B cell (primary cell): ENCODE measurements at regions not wholly inside any gene's neighbourhood (a gene's known extent, or its start where the extent isn't known, plus 50 kb on each side); places are given as distances from the start of the nearest gene placed in this dataset.

Source experiments
- EZH2 ChIP-seq: IDR thresholded peaks from 2 replicates; pipeline ENCODE4 v1.6.1; 2012; ENCODE audit warnings: borderline replicate concordance, low read depth, mild to moderate bottlenecking, moderate library complexity, low read length; ENCODE audit not compliant: insufficient read depth, poor library complexity, severe bottlenecking
- TF ChIP-seq, protein P1 (sequence below): fragments of 200-600 bp; IDR thresholded peaks from one replicate; pipeline ENCODE4 v1.8.0; 2022; ENCODE audit warnings: antibody characterized with exemption, mild to moderate bottlenecking

DNA sequence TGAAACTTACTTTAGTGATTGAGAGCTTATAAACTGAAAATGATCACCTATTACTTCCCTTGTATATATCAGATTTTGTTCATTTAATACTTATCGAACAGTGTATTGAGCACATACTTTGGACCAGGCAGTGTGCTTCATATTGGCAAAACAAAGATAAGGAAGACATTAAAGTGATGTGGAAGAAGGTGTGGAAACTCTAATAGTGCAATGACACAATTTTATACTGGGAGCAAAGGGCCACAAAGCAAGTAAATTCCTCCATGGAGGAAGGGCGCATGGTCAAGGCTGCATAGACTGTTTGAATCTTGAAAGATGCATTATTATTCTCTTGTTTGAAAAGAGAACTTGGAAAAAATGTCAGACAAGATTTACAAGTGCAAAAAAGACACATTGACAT, 936.5 kb upstream of the DDX18 start:
- TF ChIP-seq, protein P1, sequence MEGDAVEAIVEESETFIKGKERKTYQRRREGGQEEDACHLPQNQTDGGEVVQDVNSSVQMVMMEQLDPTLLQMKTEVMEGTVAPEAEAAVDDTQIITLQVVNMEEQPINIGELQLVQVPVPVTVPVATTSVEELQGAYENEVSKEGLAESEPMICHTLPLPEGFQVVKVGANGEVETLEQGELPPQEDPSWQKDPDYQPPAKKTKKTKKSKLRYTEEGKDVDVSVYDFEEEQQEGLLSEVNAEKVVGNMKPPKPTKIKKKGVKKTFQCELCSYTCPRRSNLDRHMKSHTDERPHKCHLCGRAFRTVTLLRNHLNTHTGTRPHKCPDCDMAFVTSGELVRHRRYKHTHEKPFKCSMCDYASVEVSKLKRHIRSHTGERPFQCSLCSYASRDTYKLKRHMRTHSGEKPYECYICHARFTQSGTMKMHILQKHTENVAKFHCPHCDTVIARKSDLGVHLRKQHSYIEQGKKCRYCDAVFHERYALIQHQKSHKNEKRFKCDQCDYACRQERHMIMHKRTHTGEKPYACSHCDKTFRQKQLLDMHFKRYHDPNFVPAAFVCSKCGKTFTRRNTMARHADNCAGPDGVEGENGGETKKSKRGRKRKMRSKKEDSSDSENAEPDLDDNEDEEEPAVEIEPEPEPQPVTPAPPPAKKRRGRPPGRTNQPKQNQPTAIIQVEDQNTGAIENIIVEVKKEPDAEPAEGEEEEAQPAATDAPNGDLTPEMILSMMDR, result no peak
- no peak for TF ChIP-seq EZH2
